Trophoblast cell (in vitro differentiated cells and primary cell): ENCODE measurements at regions not wholly inside any gene's neighbourhood (a gene's known extent, or its start where the extent isn't known, plus 50 kb on each side); places are given as distances from the start of the nearest gene placed in this dataset.

ENCODE experiments used
- DNase-seq, 2 donors: peaks; one replicate each; pipeline ENCODE4 v3.0.0-alpha.2; 2016
- H2AFZ ChIP-seq: 2 replicates; pipeline ENCODE4 v1.6.1; 2013; ENCODE audit warnings: low read length, moderate library complexity, mild to moderate bottlenecking; ENCODE audit not compliant: insufficient read depth, poor library complexity
- H2AK5ac ChIP-seq: 2 replicates; pipeline ENCODE4 v1.6.1; 2013; ENCODE audit warnings: mild to moderate bottlenecking, low read length
- H2BK120ac ChIP-seq: 2 replicates; pipeline ENCODE4 v1.6.1; 2013; ENCODE audit warnings: low read length, mild to moderate bottlenecking, moderate library complexity; ENCODE audit not compliant: insufficient read depth, poor library complexity
- H2BK12ac ChIP-seq: 2 replicates; pipeline ENCODE4 v1.6.1; 2013; ENCODE audit warnings: mild to moderate bottlenecking, low read length, moderate library complexity
- H2BK5ac ChIP-seq: 2 replicates; pipeline ENCODE4 v1.6.1; 2013; ENCODE audit warnings: low read length, low read depth, moderate library complexity, mild to moderate bottlenecking; ENCODE audit not compliant: poor library complexity
- H3K14ac ChIP-seq: 2 replicates; pipeline ENCODE4 v1.6.1; 2013; ENCODE audit warnings: mild to moderate bottlenecking, low read length
- H3K18ac ChIP-seq: 2 replicates; pipeline ENCODE4 v1.6.1; 2013; ENCODE audit warnings: mild to moderate bottlenecking, low read length
- H3K23ac ChIP-seq: 2 replicates; pipeline ENCODE4 v1.6.1; 2013; ENCODE audit warnings: low read length
- H3K27ac ChIP-seq: 2 replicates; pipeline ENCODE4 v1.5.1; 2013; ENCODE audit warnings: low read depth, mild to moderate bottlenecking, inconsistent platforms, low read length, moderate library complexity
- H3K27me3 ChIP-seq: 2 replicates; pipeline ENCODE4 v1.6.1; 2013; ENCODE audit warnings: inconsistent platforms, mild to moderate bottlenecking, low read length, moderate library complexity; ENCODE audit not compliant: insufficient read depth
- H3K36me3 ChIP-seq, 2 experiments: 1 replicate in 1 of 2; 2 replicates in 1 of 2; pipeline ENCODE4 v1.6.1; 2013; ENCODE audit warnings: low read length in 2 of 2, mild to moderate bottlenecking in 2 of 2, moderate library complexity in 1 of 2; ENCODE audit not compliant: insufficient read depth in 2 of 2, control insufficient read depth in 1 of 2
- H3K4ac ChIP-seq: 2 replicates; pipeline ENCODE4 v1.6.1; 2013; ENCODE audit warnings: low read depth, mild to moderate bottlenecking, low read length, moderate library complexity
- H3K4me1 ChIP-seq, 2 experiments: 1 replicate in 1 of 2; 2 replicates in 1 of 2; pipeline ENCODE4 v1.6.1; 2013; ENCODE audit warnings: low read length in 2 of 2, mild to moderate bottlenecking in 2 of 2, moderate library complexity in 1 of 2; ENCODE audit not compliant: insufficient read depth in 2 of 2, control insufficient read depth in 1 of 2
- H3K4me2 ChIP-seq: 2 replicates; pipeline ENCODE4 v1.6.1; 2013; ENCODE audit warnings: inconsistent platforms, mild to moderate bottlenecking, low read length, moderate library complexity
- H3K4me3 ChIP-seq: 2 replicates; pipeline ENCODE4 v1.5.1; 2013; ENCODE audit warnings: mild to moderate bottlenecking, low read depth, low read length, inconsistent platforms
- H3K79me1 ChIP-seq: one replicate; pipeline ENCODE4 v1.6.1; 2013; ENCODE audit warnings: low read length
- H3K79me2 ChIP-seq: 2 replicates; pipeline ENCODE4 v1.6.1; 2013; ENCODE audit warnings: low read length, mild to moderate bottlenecking; ENCODE audit not compliant: control insufficient read depth, insufficient read depth, poor library complexity
- H3K9ac ChIP-seq: 2 replicates; pipeline ENCODE4 v1.6.1; 2013; ENCODE audit warnings: mild to moderate bottlenecking, low read length
- H3K9me3 ChIP-seq: 2 replicates; pipeline ENCODE4 v1.6.1; 2013; ENCODE audit warnings: low read depth, mild to moderate bottlenecking, control low read depth, inconsistent platforms, low read length; ENCODE audit not compliant: insufficient read depth
- H4K12ac ChIP-seq: 2 replicates; pipeline ENCODE4 v1.6.1; 2013; ENCODE audit warnings: low read depth, mild to moderate bottlenecking, low read length, moderate library complexity
- H4K8ac ChIP-seq: 2 replicates; pipeline ENCODE4 v1.6.1; 2013; ENCODE audit warnings: low read depth, mild to moderate bottlenecking, low read length, moderate library complexity
- H4K91ac ChIP-seq: one replicate; pipeline ENCODE4 v1.6.1; 2013; ENCODE audit warnings: low read depth, mild to moderate bottlenecking, low read length, moderate library complexity
- WGBS: extraction: QIAGEN DNeasy Blood & Tissue Kit; methylation state at CpG from one replicate; pipeline ENCODE4 v1.1.7; 2013; ENCODE audit warnings: missing lambda C conversion rate; ENCODE audit not compliant: insufficient read length, insufficient coverage; ENCODE audit errors: extremely low coverage; 5-methylcytosine and 5-hydroxymethylcytosine counted together

DNA sequence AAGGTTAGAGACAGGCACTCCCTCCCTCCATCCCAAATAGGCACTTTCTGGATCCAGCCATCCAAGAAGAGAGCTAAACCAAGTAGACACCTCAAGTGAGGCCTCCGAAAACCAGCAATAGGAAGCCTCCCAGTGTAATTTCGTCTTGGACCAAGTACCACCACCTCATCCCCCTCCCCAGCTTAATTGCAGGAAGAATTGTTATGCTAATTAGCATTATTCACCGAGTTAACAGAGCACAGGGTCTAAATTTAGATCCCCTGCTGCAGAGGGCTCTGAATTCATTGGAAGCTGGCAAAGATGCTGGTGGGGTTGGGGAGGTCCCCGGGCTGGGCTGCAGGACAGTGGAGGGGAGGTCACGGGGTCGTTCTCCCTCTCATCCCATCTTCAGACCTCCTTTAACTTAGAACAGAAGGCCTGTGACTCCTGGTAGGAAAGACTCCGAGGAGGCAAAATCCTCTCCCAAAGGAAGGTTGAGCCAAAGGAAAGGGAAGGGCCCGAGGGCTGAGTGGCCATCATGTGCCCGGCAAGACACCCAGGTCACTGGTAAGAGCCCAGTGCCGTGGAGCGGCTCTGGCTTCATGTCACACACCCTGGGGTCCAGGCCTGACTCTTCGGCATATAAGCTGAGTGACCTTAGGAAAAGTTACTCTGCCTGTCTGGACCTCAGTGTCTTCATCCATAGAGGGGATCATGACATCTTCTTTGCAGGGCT, 209.2 kb upstream of the GRIK3 start:
- no peak overlapping the region for H2BK5ac ChIP-seq
- no peaks in the 10 kb centered on the region for H3K79me2 ChIP-seq
- no peak overlapping the region for H3K4me2 ChIP-seq
- no peak overlapping the region for H4K8ac ChIP-seq
- no peaks in the 10 kb centered on the region for H3K4me1 ChIP-seq
- H3K23ac ChIP-seq, result no peak overlapping the region
- no peak overlapping the region for H3K4me3 ChIP-seq
- no peak overlapping the region for H2AFZ ChIP-seq
- no peak for DNase-seq
- H2BK12ac ChIP-seq, result no peak overlapping the region
- no peaks in the 10 kb centered on the region for H3K9me3 ChIP-seq
- H3K27ac ChIP-seq, result no peak overlapping the region
- H2BK120ac ChIP-seq, result no peak overlapping the region
- no peak overlapping the region for H4K91ac ChIP-seq
- H3K79me1 ChIP-seq, result no peaks in the 10 kb centered on the region
- no peak overlapping the region for H3K18ac ChIP-seq
- WGBS, result no CpG with 5 or more reads among the region's 12 CpGs
- H3K27me3 ChIP-seq, result no peaks in the 10 kb centered on the region
- H4K12ac ChIP-seq, result no peak overlapping the region
- no peak overlapping the region for H3K9ac ChIP-seq
- no peaks in the 10 kb centered on the region for H3K36me3 ChIP-seq
- H3K14ac ChIP-seq, result no peak overlapping the region
- no peak overlapping the region for H2AK5ac ChIP-seq
- H3K4ac ChIP-seq, result no peak overlapping the region

DNA sequence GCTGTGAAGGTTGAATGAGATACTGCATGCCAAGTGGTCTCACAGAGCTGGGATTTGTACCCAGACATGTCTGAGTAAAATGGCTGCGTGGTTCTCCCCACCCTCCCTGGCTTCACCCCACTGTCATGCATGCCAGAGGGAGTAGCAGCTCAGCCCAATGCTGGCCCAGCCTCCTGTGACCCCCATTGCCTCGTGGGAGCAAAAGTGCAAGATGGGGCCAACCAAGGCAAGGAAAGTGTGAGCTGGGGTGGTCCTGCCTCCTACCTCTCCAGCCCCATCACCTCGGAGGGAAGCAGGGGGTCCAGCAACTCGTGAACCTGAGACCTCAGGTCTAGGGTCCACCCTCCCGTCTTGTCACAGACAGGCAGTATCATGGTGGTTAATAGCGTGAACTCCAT, 209.8 kb upstream of the GRIK3 start:
- Histone ChIP-seq H3K27ac (no peak overlapping the region), H4K91ac (no peak overlapping the region), H3K27me3 (no peaks in the 10 kb centered on the region), H3K79me2 (no peaks in the 10 kb centered on the region), H3K18ac (no peak overlapping the region), H2AFZ (no peak overlapping the region), H3K36me3 (no peaks in the 10 kb centered on the region), H3K4ac (no peak overlapping the region), H2BK12ac (no peak overlapping the region), H3K9ac (no peak overlapping the region), H4K8ac (no peak overlapping the region), H3K4me3 (no peak overlapping the region), H4K12ac (no peak overlapping the region), H3K4me2 (no peak overlapping the region), H3K23ac (no peak overlapping the region), H2AK5ac (no peak overlapping the region), H3K4me1 (no peaks in the 10 kb centered on the region), H2BK5ac (no peak overlapping the region), H2BK120ac (no peak overlapping the region), H3K14ac (no peak overlapping the region), H3K9me3 (no peaks in the 10 kb centered on the region), H3K79me1 (no peaks in the 10 kb centered on the region)
- DNase-seq, result no peak
- no CpG with 5 or more reads among the region's 6 CpGs for WGBS

DNA sequence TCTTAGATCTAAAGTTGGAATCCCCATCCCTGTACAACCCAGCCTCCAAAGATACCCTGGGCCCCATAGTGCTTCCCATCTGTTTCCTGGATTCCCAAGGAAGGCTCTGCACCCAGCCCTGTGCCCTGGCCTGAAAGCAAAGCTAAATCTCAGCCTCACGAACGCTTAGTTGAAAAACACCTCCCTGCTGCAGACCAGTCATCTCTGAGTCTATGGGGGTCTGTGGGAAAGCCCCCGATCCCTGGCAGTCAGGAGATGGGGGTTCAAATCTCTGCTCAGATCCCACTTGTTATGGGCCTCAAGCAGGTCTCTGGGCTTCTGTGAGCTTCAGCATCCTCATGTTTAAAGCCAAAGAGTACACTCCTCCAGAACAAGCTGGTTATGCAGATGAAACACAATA, 210.5 kb upstream of the GRIK3 start:
- Histone ChIP-seq H4K8ac (no peak overlapping the region), H3K18ac (no peak overlapping the region), H2BK12ac (no peak overlapping the region), H3K79me1 (no peaks in the 10 kb centered on the region), H3K27me3 (no peaks in the 10 kb centered on the region), H2AFZ (no peak overlapping the region), H3K4ac (no peak overlapping the region), H3K36me3 (no peaks in the 10 kb centered on the region), H3K4me3 (no peak overlapping the region), H3K4me1 (no peaks in the 10 kb centered on the region), H3K9me3 (no peaks in the 10 kb centered on the region), H4K12ac (no peak overlapping the region), H3K23ac (no peak overlapping the region), H2BK120ac (no peak overlapping the region), H4K91ac (no peak overlapping the region), H3K4me2 (no peak overlapping the region), H2AK5ac (no peak overlapping the region), H3K9ac (no peak overlapping the region), H3K14ac (no peak overlapping the region), H3K79me2 (no peaks in the 10 kb centered on the region), H3K27ac (no peak overlapping the region), H2BK5ac (no peak overlapping the region)
- no CpG with 5 or more reads among the region's 3 CpGs for WGBS
- DNase-seq, result no peak

- Histone ChIP-seq H3K79me1 (no peaks in the 10 kb centered on the region), H3K9ac (no peak overlapping the region), H3K4ac (no peak overlapping the region), H3K36me3 (no peaks in the 10 kb centered on the region), H2AK5ac (no peak overlapping the region), H3K4me2 (no peak overlapping the region), H2BK120ac (no peak overlapping the region), H3K4me3 (no peak overlapping the region), H3K14ac (no peak overlapping the region), H2BK5ac (no peak overlapping the region), H3K23ac (no peak overlapping the region), H4K8ac (no peak overlapping the region), H3K79me2 (no peaks in the 10 kb centered on the region), H3K4me1 (no peaks in the 10 kb centered on the region), H2BK12ac (no peak overlapping the region), H4K12ac (no peak overlapping the region), H3K18ac (no peak overlapping the region), H3K27ac (no peak overlapping the region), H4K91ac (no peak overlapping the region), H3K9me3 (no peaks in the 10 kb centered on the region), H2AFZ (no peak overlapping the region), H3K27me3 (no peaks in the 10 kb centered on the region)
- WGBS, result no CpG with 5 or more reads among the region's 6 CpGs
- DNase-seq, result no peak
These were observed 212.3 kb upstream of the GRIK3 start for GRCh38 chr1:37246631-37247030.
